WTC11 (cell line): ENCODE measurements at regions not wholly inside any gene's neighbourhood (a gene's known extent, or its start where the extent isn't known, plus 50 kb on each side); places are given as distances from the start of the nearest gene placed in this dataset.

ENCODE experiments used
- ATAC-seq: fragments of 200-7000 bp; cut with Tn5 transposase; 2 replicates; pipeline ENCODE4 v1.10.0; 2021; ENCODE audit warnings: mild to moderate bottlenecking, moderate library complexity
- CTCF ChIA-PET: fragments of 300-600 bp; sonication (Branson Sonifier 250); formaldehyde crosslinking; loops from one replicate; lab custom pipeline; 2021; ENCODE audit warnings: antibody characterized with exemption; lab: Charles Lee
- POLR2A ChIA-PET: fragments of 350-600 bp; sonication (Branson Sonifier 250); formaldehyde crosslinking; loops from one replicate; lab custom pipeline; 2021; ENCODE audit warnings: antibody characterized with exemption; lab: Charles Lee
- DNase-seq: peaks from one replicate; pipeline ENCODE4 v3.0.0; 2021; ENCODE audit warnings: low spot score
- H3K27ac Mint-ChIP-seq: 2 replicates; pipeline ENCODE4 v1.8.0; 2021; ENCODE audit warnings: mixed read lengths
- H3K27me3 Mint-ChIP-seq: 2 replicates; pipeline ENCODE4 v1.8.0; 2021; ENCODE audit warnings: low read depth, mild to moderate bottlenecking, moderate library complexity, mixed read lengths
- H3K36me3 Mint-ChIP-seq: 2 replicates; pipeline ENCODE4 v1.8.0; 2021; ENCODE audit warnings: mixed read lengths
- H3K4me1 Mint-ChIP-seq: 2 replicates; pipeline ENCODE4 v1.8.0; 2022; ENCODE audit warnings: mixed read lengths
- H3K4me3 Mint-ChIP-seq: 2 replicates; pipeline ENCODE4 v1.8.0; 2021; ENCODE audit warnings: mild to moderate bottlenecking, moderate library complexity, mixed read lengths
- H3K9me3 Mint-ChIP-seq: 2 replicates; pipeline ENCODE4 v1.8.0; 2021; ENCODE audit warnings: mixed read lengths
- CBFB ChIP-seq: sonication (generic); formaldehyde crosslinking; IDR thresholded peaks from 2 replicates; pipeline ENCODE4 v1.8.1; 2022; ENCODE audit warnings: mild to moderate bottlenecking, low read depth, missing genetic modification reagents
- ZBTB43 ChIP-seq: sonication (generic); formaldehyde crosslinking; IDR thresholded peaks from 2 replicates; pipeline ENCODE4 v1.8.1; 2023; ENCODE audit warnings: mild to moderate bottlenecking, missing genetic modification reagents
- ZNF317 ChIP-seq: sonication (generic); formaldehyde crosslinking; IDR thresholded peaks from 2 replicates; pipeline ENCODE4 v1.8.1; 2023; ENCODE audit warnings: low read depth, mild to moderate bottlenecking, moderate library complexity, missing genetic modification reagents, borderline replicate concordance
- ZNF425 ChIP-seq: fragments of 250-450 bp; sonication (Bioruptor Pico); conservative IDR thresholded peaks from 2 replicates; pipeline ENCODE4 v1.9.0; 2021; ENCODE audit warnings: mild to moderate bottlenecking
- ZNF532 ChIP-seq: fragments of 250-450 bp; sonication (Bioruptor Pico); IDR thresholded peaks from 2 replicates; pipeline ENCODE4 v1.9.0; 2021; ENCODE audit warnings: mild to moderate bottlenecking, borderline replicate concordance
- TF ChIP-seq, protein P1 (sequence below): fragments of 250-450 bp; sonication (Bioruptor Pico); IDR thresholded peaks from 2 replicates; pipeline ENCODE4 v2.1.2; 2022; ENCODE audit warnings: mild to moderate bottlenecking, moderate library complexity
- TF ChIP-seq, protein P2 (sequence below): sonication (generic); formaldehyde crosslinking; IDR thresholded peaks from 2 replicates; pipeline ENCODE4 v1.8.0; 2022; ENCODE audit warnings: missing genetic modification reagents
- TF ChIP-seq, protein P3 (sequence below): sonication (generic); formaldehyde crosslinking; IDR thresholded peaks from 2 replicates; pipeline ENCODE4 v1.8.1; 2023; ENCODE audit warnings: mild to moderate bottlenecking, moderate library complexity, missing genetic modification reagents

- TF ChIP-seq ZNF532 (CRISPR knock-in tag): no peak
- TF ChIP-seq, protein P1, sequence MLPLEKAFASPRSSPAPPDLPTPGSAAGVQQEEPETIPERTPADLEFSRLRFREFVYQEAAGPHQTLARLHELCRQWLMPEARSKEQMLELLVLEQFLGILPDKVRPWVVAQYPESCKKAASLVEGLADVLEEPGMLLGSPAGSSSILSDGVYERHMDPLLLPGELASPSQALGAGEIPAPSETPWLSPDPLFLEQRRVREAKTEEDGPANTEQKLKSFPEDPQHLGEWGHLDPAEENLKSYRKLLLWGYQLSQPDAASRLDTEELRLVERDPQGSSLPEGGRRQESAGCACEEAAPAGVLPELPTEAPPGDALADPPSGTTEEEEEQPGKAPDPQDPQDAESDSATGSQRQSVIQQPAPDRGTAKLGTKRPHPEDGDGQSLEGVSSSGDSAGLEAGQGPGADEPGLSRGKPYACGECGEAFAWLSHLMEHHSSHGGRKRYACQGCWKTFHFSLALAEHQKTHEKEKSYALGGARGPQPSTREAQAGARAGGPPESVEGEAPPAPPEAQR (CRISPR knock-in tag): no peak
- no peak for TF ChIP-seq ZNF425
- no peak for TF ChIP-seq ZBTB43 (CRISPR knock-in tag)
- TF ChIP-seq ZNF317 (CRISPR knock-in tag): no peak
Measured at GRCh38 chr4:162510937-162511336, 347.1 kb upstream of the FSTL5 start (continued).

GRCh38 chr4:162510115-162510514 is 346.3 kb upstream of the FSTL5 start:
- no peak for DNase-seq
- H3K36me3 Mint-ChIP-seq: no peaks in the 10 kb centered on the region

More at GRCh38 chr4:162510115-162510514, 346.3 kb upstream of the FSTL5 start:
- TF ChIP-seq, protein P2, sequence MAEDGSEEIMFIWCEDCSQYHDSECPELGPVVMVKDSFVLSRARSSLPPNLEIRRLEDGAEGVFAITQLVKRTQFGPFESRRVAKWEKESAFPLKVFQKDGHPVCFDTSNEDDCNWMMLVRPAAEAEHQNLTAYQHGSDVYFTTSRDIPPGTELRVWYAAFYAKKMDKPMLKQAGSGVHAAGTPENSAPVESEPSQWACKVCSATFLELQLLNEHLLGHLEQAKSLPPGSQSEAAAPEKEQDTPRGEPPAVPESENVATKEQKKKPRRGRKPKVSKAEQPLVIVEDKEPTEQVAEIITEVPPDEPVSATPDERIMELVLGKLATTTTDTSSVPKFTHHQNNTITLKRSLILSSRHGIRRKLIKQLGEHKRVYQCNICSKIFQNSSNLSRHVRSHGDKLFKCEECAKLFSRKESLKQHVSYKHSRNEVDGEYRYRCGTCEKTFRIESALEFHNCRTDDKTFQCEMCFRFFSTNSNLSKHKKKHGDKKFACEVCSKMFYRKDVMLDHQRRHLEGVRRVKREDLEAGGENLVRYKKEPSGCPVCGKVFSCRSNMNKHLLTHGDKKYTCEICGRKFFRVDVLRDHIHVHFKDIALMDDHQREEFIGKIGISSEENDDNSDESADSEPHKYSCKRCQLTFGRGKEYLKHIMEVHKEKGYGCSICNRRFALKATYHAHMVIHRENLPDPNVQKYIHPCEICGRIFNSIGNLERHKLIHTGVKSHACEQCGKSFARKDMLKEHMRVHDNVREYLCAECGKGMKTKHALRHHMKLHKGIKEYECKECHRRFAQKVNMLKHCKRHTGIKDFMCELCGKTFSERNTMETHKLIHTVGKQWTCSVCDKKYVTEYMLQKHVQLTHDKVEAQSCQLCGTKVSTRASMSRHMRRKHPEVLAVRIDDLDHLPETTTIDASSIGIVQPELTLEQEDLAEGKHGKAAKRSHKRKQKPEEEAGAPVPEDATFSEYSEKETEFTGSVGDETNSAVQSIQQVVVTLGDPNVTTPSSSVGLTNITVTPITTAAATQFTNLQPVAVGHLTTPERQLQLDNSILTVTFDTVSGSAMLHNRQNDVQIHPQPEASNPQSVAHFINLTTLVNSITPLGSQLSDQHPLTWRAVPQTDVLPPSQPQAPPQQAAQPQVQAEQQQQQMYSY (CRISPR knock-in tag): peak; percentile 48
- TF ChIP-seq, protein P3, sequence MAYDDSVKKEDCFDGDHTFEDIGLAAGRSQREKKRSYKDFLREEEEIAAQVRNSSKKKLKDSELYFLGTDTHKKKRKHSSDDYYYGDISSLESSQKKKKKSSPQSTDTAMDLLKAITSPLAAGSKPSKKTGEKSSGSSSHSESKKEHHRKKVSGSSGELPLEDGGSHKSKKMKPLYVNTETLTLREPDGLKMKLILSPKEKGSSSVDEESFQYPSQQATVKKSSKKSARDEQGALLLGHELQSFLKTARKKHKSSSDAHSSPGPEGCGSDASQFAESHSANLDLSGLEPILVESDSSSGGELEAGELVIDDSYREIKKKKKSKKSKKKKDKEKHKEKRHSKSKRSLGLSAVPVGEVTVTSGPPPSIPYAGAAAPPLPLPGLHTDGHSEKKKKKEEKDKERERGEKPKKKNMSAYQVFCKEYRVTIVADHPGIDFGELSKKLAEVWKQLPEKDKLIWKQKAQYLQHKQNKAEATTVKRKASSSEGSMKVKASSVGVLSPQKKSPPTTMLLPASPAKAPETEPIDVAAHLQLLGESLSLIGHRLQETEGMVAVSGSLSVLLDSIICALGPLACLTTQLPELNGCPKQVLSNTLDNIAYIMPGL (CRISPR knock-in tag): no peak
- TF ChIP-seq CBFB (CRISPR knock-in tag): no peak
- CTCF ChIA-PET: interaction anchor here (0.5 to 1.5 kb wide), 4 partner anchors 13 to 528 kb away, joined by 3 to 8 read pairs (median 4); no protein-coding TSS in a partner anchor
- Mint-ChIP-seq H3K27ac (peak overlapping the region; percentile 55), H3K9me3 (no peaks in the 10 kb centered on the region), H3K4me3 (no peak overlapping the region), H3K4me1 (no peaks in the 10 kb centered on the region), H3K27me3 (no peaks in the 10 kb centered on the region)
- ATAC-seq: peak; percentile 84
- POLR2A ChIA-PET: no interaction called here
